GM12891 (cell line): ENCODE measurements at regions not wholly inside any gene's neighbourhood (a gene's known extent, or its start where the extent isn't known, plus 50 kb on each side); places are given as distances from the start of the nearest gene placed in this dataset.

Experiments used
- POLR2A ChIP-seq: IDR thresholded peaks from 2 replicates; pipeline ENCODE4 v1.6.1; 2011; ENCODE audit warnings: low read depth, low read length, control low read depth
- POLR2AphosphoS5 ChIP-seq: IDR thresholded peaks from 2 replicates; pipeline ENCODE4 v1.6.1; 2011; ENCODE audit warnings: low read depth, low read length, control low read depth
- SPI1 ChIP-seq: IDR thresholded peaks from 2 replicates; pipeline ENCODE4 v1.6.1; 2011; ENCODE audit warnings: low read depth, low read length, control low read depth
- TAF1 ChIP-seq: IDR thresholded peaks from 2 replicates; pipeline ENCODE4 v1.6.1; 2011; ENCODE audit warnings: low read depth, low read length, control low read depth

GRCh38 chr1:187053876-187054275 lies 225.1 kb downstream of the PLA2G4A start:
- TF ChIP-seq POLR2A, result no peak
- no peak for TF ChIP-seq TAF1
- no peak for TF ChIP-seq POLR2AphosphoS5
- no peak for TF ChIP-seq SPI1
